ENCODE measurements at regions not wholly inside any gene's neighbourhood (a gene's known extent, or its start where the extent isn't known, plus 50 kb on each side); places are given as distances from the start of the nearest gene placed in this dataset.

- TF ChIP-seq, protein P1, sequence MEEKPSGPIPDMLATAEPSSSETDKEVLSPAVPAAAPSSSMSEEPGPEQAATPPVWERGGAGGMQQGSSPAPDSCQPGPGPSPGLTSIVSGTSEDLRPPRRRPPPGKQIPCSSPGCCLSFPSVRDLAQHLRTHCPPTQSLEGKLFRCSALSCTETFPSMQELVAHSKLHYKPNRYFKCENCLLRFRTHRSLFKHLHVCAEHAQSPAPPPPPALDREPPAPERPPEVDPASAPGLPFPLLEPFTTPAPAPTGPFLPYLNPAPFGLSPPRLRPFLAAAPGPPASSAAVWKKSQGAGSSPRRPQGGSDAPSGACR (CRISPR knock-in tag; IDR thresholded peaks at IDR 0.05): no peak
- TF ChIP-seq ZHX1 (CRISPR knock-in tag; IDR thresholded peaks at IDR 0.05; ENCODE audit: low read depth) (no peak), ZNF124 (CRISPR knock-in tag; IDR thresholded peaks at IDR 0.05) (peak; percentile 45; the same call in 1 of the 2 replicates), KLF11 (CRISPR knock-in tag; IDR thresholded peaks at IDR 0.05) (no peak), ZNF713 (CRISPR knock-in tag; IDR thresholded peaks at IDR 0.05) (no peak), DNMT1 (CRISPR knock-in tag; IDR thresholded peaks at IDR 0.05) (no peak), RBM39 (IDR thresholded peaks at IDR 0.05; ENCODE audit: low read depth, low read length, poor library complexity, severe bottlenecking) (no peak), LCORL (IDR thresholded peaks at IDR 0.05) (0 out of 2 replicates have a peak, but pooled peaks have one; percentile 21), LCORL (CRISPR knock-in tag; IDR thresholded peaks at IDR 0.05) (no peak; the same call in 1 of the 2 replicates), ZNF337 (CRISPR knock-in tag; IDR thresholded peaks at IDR 0.05; ENCODE audit: borderline replicate concordance, low read depth) (no peak), ZBTB33 (CRISPR knock-in tag; IDR thresholded peaks at IDR 0.05) (no peak), NCOR1 (IDR thresholded peaks at IDR 0.05; ENCODE audit: borderline replicate concordance, low read length) (peak; percentile 88), ATM (IDR thresholded peaks at IDR 0.05; ENCODE audit: borderline replicate concordance) (no peak), SMYD3 (CRISPR knock-in tag; IDR thresholded peaks at IDR 0.05) (no peak)
- TF ChIP-seq, protein P2, sequence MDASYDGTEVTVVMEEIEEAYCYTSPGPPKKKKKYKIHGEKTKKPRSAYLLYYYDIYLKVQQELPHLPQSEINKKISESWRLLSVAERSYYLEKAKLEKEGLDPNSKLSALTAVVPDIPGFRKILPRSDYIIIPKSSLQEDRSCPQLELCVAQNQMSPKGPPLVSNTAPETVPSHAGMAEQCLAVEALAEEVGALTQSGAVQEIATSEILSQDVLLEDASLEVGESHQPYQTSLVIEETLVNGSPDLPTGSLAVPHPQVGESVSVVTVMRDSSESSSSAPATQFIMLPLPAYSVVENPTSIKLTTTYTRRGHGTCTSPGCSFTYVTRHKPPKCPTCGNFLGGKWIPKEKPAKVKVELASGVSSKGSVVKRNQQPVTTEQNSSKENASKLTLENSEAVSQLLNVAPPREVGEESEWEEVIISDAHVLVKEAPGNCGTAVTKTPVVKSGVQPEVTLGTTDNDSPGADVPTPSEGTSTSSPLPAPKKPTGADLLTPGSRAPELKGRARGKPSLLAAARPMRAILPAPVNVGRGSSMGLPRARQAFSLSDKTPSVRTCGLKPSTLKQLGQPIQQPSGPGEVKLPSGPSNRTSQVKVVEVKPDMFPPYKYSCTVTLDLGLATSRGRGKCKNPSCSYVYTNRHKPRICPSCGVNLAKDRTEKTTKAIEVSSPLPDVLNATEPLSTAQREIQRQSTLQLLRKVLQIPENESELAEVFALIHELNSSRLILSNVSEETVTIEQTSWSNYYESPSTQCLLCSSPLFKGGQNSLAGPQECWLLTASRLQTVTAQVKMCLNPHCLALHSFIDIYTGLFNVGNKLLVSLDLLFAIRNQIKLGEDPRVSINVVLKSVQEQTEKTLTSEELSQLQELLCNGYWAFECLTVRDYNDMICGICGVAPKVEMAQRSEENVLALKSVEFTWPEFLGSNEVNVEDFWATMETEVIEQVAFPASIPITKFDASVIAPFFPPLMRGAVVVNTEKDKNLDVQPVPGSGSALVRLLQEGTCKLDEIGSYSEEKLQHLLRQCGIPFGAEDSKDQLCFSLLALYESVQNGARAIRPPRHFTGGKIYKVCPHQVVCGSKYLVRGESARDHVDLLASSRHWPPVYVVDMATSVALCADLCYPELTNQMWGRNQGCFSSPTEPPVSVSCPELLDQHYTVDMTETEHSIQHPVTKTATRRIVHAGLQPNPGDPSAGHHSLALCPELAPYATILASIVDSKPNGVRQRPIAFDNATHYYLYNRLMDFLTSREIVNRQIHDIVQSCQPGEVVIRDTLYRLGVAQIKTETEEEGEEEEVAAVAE (CRISPR knock-in tag; IDR thresholded peaks at IDR 0.05; ENCODE audit: borderline replicate concordance): no peak
- TF ChIP-seq, protein P3, sequence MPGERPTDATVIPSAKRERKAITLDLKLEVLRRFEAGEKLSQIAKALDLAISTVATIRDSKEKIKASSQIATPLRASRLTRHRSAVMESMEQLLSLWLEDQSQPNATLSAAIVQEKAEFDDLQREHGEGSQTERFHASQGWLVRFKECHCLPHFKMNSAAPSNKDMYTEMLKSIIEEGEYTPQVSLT (CRISPR knock-in tag; IDR thresholded peaks at IDR 0.05; ENCODE audit: borderline replicate concordance, low read depth): no peak
Observed at GRCh38 chr1:182288749-182289604, 102.6 kb downstream of the GLUL start (continued).
